Hepatocyte (in vitro differentiated cells): ENCODE measurements at regions not wholly inside any gene's neighbourhood (a gene's known extent, or its start where the extent isn't known, plus 50 kb on each side); places are given as distances from the start of the nearest gene placed in this dataset.

Experiments
- DNase-seq: peaks from one replicate; pipeline ENCODE4 v3.0.0-alpha.2; 2016; ENCODE audit warnings: low spot score
- H2AFZ ChIP-seq: fragments of 200-600 bp; sonication (generic); 2 replicates; pipeline ENCODE4 v1.6.0; 2016; ENCODE audit warnings: antibody characterized with exemption, mild to moderate bottlenecking
- H3K27ac ChIP-seq: fragments of 200-600 bp; sonication (generic); 2 replicates; pipeline ENCODE4 v1.5.1; 2016; ENCODE audit warnings: mild to moderate bottlenecking
- H3K27me3 ChIP-seq: fragments of 200-600 bp; sonication (generic); 2 replicates; pipeline ENCODE4 v1.6.1; 2016
- H3K36me3 ChIP-seq: fragments of 200-600 bp; sonication (generic); replicated peaks from 2 replicates; pipeline ENCODE4 v1.5.1; 2016; ENCODE audit warnings: low read depth; ENCODE audit not compliant: insufficient read depth
- H3K4me1 ChIP-seq: fragments of 200-600 bp; sonication (generic); 2 replicates; pipeline ENCODE4 v1.5.1; 2016; ENCODE audit warnings: mild to moderate bottlenecking, moderate library complexity; ENCODE audit not compliant: insufficient read depth
- H3K4me2 ChIP-seq: fragments of 200-600 bp; sonication (generic); 2 replicates; pipeline ENCODE4 v1.6.0; 2016
- H3K4me3 ChIP-seq: fragments of 200-600 bp; sonication (generic); 2 replicates; pipeline ENCODE4 v1.5.1; 2016; ENCODE audit warnings: mild to moderate bottlenecking
- H3K79me2 ChIP-seq: fragments of 200-600 bp; sonication (generic); 2 replicates; pipeline ENCODE4 v1.6.0; 2017; ENCODE audit warnings: mild to moderate bottlenecking
- H3K9me2 ChIP-seq: fragments of 200-600 bp; sonication (generic); replicated peaks from 2 replicates; pipeline ENCODE4 v1.6.0; 2017; ENCODE audit warnings: mild to moderate bottlenecking; ENCODE audit not compliant: insufficient read depth
- H3K9me3 ChIP-seq: fragments of 200-600 bp; sonication (generic); 2 replicates; pipeline ENCODE4 v1.5.1; 2016; ENCODE audit warnings: low read depth, mild to moderate bottlenecking
- H4K20me1 ChIP-seq: fragments of 200-600 bp; sonication (generic); 2 replicates; pipeline ENCODE4 v1.6.0; 2016; ENCODE audit warnings: mild to moderate bottlenecking; ENCODE audit not compliant: insufficient read depth, poor library complexity, severe bottlenecking
- EZH2 ChIP-seq: fragments of 200-600 bp; sonication (generic); IDR thresholded peaks from 2 replicates; pipeline ENCODE4 v1.6.1; 2016; ENCODE audit warnings: antibody characterized with exemption, mild to moderate bottlenecking, borderline replicate concordance
- EZH2phosphoT487 ChIP-seq: fragments of 200-600 bp; sonication (generic); IDR thresholded peaks from one replicate; pipeline ENCODE4 v1.6.1; 2018; ENCODE audit warnings: antibody characterized with exemption, mild to moderate bottlenecking, low read depth, moderate library complexity; ENCODE audit not compliant: unreplicated experiment, severe bottlenecking
- WGBS: methylation state at CpG from one replicate; pipeline ENCODE4 v1.1.6; 2016; ENCODE audit warnings: low lambda C conversion rate; ENCODE audit errors: missing lambda C conversion rate; 5-methylcytosine and 5-hydroxymethylcytosine counted together
- TF ChIP-seq, protein P1 (sequence below): fragments of 200-600 bp; sonication (generic); IDR thresholded peaks from 2 replicates; pipeline ENCODE4 v1.5.1; 2016; ENCODE audit warnings: antibody characterized with exemption, mild to moderate bottlenecking; ENCODE audit not compliant: poor library complexity

DNA sequence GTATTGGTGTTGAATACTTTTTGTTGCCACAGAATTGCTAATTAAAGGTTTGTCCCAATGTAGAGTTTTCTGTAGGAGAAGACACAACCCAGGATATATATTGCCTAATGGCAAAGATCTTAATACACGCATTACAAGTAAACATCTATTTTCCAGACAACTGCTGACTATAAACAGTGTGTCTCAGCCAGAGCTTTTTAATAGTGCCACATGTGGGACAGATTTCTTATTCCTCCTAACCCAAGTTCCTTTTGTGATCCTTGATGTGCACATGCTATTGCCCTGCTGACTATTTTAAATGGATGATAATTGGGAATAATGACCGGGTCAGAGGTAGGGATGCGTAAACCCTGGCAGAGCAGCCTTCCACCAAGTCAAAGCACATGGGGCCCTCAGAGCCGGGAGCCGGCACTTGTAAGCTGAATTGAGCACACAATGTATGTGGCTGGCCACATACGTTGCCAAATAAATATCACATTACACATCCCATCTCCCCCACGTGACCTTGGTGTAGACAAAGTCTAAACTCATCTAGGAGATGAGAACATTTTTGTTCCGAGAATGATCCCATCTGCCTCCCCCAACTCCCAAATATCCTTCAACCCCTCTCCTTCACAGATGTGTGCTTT is 209.8 kb upstream of the NFIA start:
- Histone ChIP-seq H3K4me3 (no peak overlapping the region), H3K79me2 (no peaks in the 10 kb centered on the region), H4K20me1 (no peaks in the 10 kb centered on the region), H3K4me2 (no peak overlapping the region), H3K27me3 (no peaks in the 10 kb centered on the region), H3K4me1 (no peaks in the 10 kb centered on the region), H3K27ac (peak overlapping the region; percentile 17), H3K9me2 (no peaks in the 10 kb centered on the region), H2AFZ (no peak overlapping the region), H3K9me3 (no peaks in the 10 kb centered on the region), H3K36me3 (no peaks in the 10 kb centered on the region)
- DNase-seq: no peak
- WGBS: 63% methylated on average over 8 of the region's 8 CpGs
- TF ChIP-seq EZH2phosphoT487 (no peak), EZH2 (no peak)
- TF ChIP-seq, protein P1, sequence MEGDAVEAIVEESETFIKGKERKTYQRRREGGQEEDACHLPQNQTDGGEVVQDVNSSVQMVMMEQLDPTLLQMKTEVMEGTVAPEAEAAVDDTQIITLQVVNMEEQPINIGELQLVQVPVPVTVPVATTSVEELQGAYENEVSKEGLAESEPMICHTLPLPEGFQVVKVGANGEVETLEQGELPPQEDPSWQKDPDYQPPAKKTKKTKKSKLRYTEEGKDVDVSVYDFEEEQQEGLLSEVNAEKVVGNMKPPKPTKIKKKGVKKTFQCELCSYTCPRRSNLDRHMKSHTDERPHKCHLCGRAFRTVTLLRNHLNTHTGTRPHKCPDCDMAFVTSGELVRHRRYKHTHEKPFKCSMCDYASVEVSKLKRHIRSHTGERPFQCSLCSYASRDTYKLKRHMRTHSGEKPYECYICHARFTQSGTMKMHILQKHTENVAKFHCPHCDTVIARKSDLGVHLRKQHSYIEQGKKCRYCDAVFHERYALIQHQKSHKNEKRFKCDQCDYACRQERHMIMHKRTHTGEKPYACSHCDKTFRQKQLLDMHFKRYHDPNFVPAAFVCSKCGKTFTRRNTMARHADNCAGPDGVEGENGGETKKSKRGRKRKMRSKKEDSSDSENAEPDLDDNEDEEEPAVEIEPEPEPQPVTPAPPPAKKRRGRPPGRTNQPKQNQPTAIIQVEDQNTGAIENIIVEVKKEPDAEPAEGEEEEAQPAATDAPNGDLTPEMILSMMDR: no peak

GRCh38 chr1:60870269-60870865 is 212.0 kb upstream of the NFIA start:
- no peak overlapping the region for H2AFZ ChIP-seq
- H3K36me3 ChIP-seq: no peaks in the 10 kb centered on the region
- H3K79me2 ChIP-seq: no peaks in the 10 kb centered on the region
- TF ChIP-seq, protein P1: no peak
- TF ChIP-seq EZH2phosphoT487 (no peak), EZH2 (no peak)
- no peak overlapping the region for H3K4me2 ChIP-seq
- no peaks in the 10 kb centered on the region for H3K9me2 ChIP-seq
- H3K27me3 ChIP-seq: no peaks in the 10 kb centered on the region
- no peaks in the 10 kb centered on the region for H3K9me3 ChIP-seq
- H3K4me3 ChIP-seq: no peak overlapping the region
- no peak overlapping the region for H3K27ac ChIP-seq
- H4K20me1 ChIP-seq: no peaks in the 10 kb centered on the region
- H3K4me1 ChIP-seq: no peaks in the 10 kb centered on the region
- 46% methylated on average over 5 of the region's 5 CpGs for WGBS
- no peak for DNase-seq

DNA sequence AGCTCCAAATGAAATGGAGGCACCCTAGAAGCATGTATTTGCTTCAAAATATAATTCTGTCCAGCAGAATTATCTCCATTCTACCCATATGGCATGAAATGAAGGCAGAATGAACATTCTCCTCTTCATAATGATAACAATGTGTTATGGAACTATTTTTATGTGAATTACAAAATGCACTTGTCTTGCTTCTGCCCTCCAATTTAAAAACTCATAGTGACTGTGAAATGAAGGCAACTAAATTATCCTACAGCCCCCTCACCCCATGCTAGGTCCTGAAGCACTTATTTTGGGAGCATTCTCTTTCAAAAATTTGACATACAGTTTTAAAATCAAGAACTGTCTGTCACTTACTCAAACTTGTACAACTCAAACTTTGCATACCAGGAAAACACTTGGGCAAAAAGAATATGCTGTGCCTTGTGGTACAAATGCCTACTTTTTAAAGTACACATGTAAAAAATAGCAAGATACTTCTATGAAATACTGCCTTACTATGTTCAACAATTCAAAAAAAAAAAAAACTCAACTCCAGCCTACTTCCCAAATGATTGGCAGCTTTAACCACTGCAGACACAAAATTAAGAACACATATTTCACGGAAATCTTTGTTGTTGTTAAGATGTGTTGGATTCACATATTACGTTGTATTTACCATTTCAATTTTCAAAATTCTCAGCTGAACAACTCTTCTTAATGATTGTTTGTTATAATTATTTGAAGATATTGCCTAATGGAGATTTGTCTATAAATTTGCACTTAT is 213.3 kb upstream of the NFIA start:
- WGBS: 91% methylated on average over 2 of the region's 2 CpGs
- TF ChIP-seq EZH2 (no peak), EZH2phosphoT487 (no peak)
- TF ChIP-seq, protein P1: no peak
- Histone ChIP-seq H3K36me3 (no peaks in the 10 kb centered on the region), H3K4me2 (no peak overlapping the region), H3K4me1 (no peaks in the 10 kb centered on the region), H3K27ac (no peak overlapping the region), H3K9me2 (no peaks in the 10 kb centered on the region), H4K20me1 (no peaks in the 10 kb centered on the region), H3K79me2 (no peaks in the 10 kb centered on the region), H2AFZ (no peak overlapping the region), H3K9me3 (no peaks in the 10 kb centered on the region), H3K4me3 (no peak overlapping the region), H3K27me3 (peaks cover 5% of the 10 kb centered on the region)
- no peak for DNase-seq
